Duodenal mucosa (tissue), 2 donors: ENCODE measurements at regions not wholly inside any gene's neighbourhood (a gene's known extent, or its start where the extent isn't known, plus 50 kb on each side); places are given as distances from the start of the nearest gene placed in this dataset.

Source experiments
- H3K27ac ChIP-seq: one replicate; pipeline ENCODE4 v1.7.0; 2013; ENCODE audit warnings: low read depth, low read length
- H3K27me3 ChIP-seq, 2 donors: one replicate each; pipeline ENCODE4 v1.7.0; 2013; ENCODE audit warnings: low read length in 2 of 2, control low read depth in 1 of 2; ENCODE audit not compliant: insufficient read depth in 2 of 2, control insufficient read depth in 1 of 2
- H3K36me3 ChIP-seq, 2 donors: one replicate each; pipeline ENCODE4 v1.7.0; 2013; ENCODE audit warnings: low read length in 2 of 2, control low read depth in 1 of 2; ENCODE audit not compliant: insufficient read depth in 2 of 2, control insufficient read depth in 1 of 2
- H3K4me1 ChIP-seq, 2 donors: one replicate each; pipeline ENCODE4 v1.7.0; 2013; ENCODE audit warnings: low read length in 2 of 2, control low read depth in 1 of 2; ENCODE audit not compliant: insufficient read depth in 2 of 2, control insufficient read depth in 1 of 2
- H3K4me3 ChIP-seq, 2 donors: one replicate each; pipeline ENCODE4 v1.7.0; 2013; ENCODE audit warnings: low read length in 2 of 2, low read depth in 1 of 2
- H3K9ac ChIP-seq, 2 donors: one replicate each; pipeline ENCODE4 v1.7.0; 2013; ENCODE audit warnings: low read length in 2 of 2, low read depth in 1 of 2
- H3K9me3 ChIP-seq, 2 donors: one replicate each; pipeline ENCODE4 v1.7.0; 2013; ENCODE audit warnings: low read length in 2 of 2, control low read depth in 1 of 2; ENCODE audit not compliant: control insufficient read depth in 1 of 2

DNA sequence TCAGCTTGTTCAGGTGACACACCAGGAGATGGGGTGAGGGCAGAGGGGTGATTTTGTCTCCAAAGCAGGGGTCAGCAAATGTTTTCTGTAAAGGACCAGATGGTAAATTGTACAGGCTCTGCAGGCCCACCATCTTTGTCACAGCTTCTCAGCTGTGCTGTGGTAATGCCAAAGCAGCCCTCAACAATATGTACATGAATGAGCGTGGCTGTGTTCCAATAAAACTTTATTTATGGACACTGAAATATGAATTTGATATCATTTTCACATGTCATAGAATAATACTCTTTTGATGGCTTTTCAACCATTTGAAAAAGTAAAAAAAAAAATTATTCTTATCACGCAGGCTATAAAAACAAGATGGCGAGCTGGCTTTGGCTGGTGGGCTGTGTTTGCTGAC, 206.4 kb upstream of the RPL38 start:
- no peak overlapping the region for H3K27ac ChIP-seq
- H3K4me1 ChIP-seq = no peaks in the 10 kb centered on the region
- H3K4me3 ChIP-seq = no peak overlapping the region
- no peaks in the 10 kb centered on the region for H3K9me3 ChIP-seq
- H3K27me3 ChIP-seq = peaks cover 0 to 5% of the 10 kb centered on the region in 2 donors
- no peaks in the 10 kb centered on the region for H3K36me3 ChIP-seq
- no peak overlapping the region for H3K9ac ChIP-seq

DNA sequence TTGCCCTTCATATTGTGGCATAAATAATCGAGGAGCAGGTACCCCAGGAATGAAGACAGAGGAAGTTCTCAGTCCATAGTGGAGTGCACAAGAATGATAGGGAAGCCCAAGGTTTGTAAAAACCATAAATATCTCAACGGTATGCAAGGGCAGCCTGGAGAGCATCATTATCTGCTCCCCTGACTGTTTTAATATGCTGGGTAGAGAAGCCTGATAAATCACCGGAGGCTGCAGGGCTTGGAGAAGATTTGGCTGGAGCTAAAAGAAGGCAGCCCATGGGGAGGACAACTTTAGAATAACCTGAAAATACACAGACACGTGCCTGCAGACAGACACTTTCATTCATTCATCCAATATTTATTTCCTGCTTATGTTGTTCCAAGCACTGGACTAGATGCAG, 205.2 kb upstream of the RPL38 start:
- H3K27me3 ChIP-seq = peaks cover 0 to 5% of the 10 kb centered on the region in 2 donors
- no peak overlapping the region for H3K9ac ChIP-seq
- H3K36me3 ChIP-seq = no peaks in the 10 kb centered on the region
- H3K4me3 ChIP-seq = no peak overlapping the region
- no peaks in the 10 kb centered on the region for H3K4me1 ChIP-seq
- H3K27ac ChIP-seq = no peak overlapping the region
- H3K9me3 ChIP-seq = no peaks in the 10 kb centered on the region

GRCh38 chr17:73998653-73999645, 204.5 kb upstream of the RPL38 start:
- Histone ChIP-seq H3K4me3 (no peak overlapping the region), H3K27ac (no peak overlapping the region), H3K27me3 (peaks cover 0 to 5% of the 10 kb centered on the region in 2 donors), H3K4me1 (no peaks in the 10 kb centered on the region), H3K9ac (no peak overlapping the region), H3K36me3 (no peaks in the 10 kb centered on the region), H3K9me3 (no peaks in the 10 kb centered on the region)

GRCh38 chr17:74001145-74001544, 202.3 kb upstream of the RPL38 start:
- Histone ChIP-seq H3K27me3 (peaks cover 5 to 10% of the 10 kb centered on the region in 2 donors), H3K4me3 (no peak overlapping the region), H3K27ac (no peak overlapping the region), H3K36me3 (no peaks in the 10 kb centered on the region), H3K4me1 (no peaks in the 10 kb centered on the region), H3K9me3 (no peaks in the 10 kb centered on the region), H3K9ac (no peak overlapping the region)

- Histone ChIP-seq H3K27me3 (peaks cover 5 to 12% of the 10 kb centered on the region in 2 donors), H3K27ac (no peak overlapping the region), H3K9ac (no peak overlapping the region), H3K9me3 (no peaks in the 10 kb centered on the region), H3K36me3 (no peaks in the 10 kb centered on the region), H3K4me3 (no peak overlapping the region), H3K4me1 (no peaks in the 10 kb centered on the region)
Observed at GRCh38 chr17:74002241-74002640, 201.2 kb upstream of the RPL38 start.

DNA sequence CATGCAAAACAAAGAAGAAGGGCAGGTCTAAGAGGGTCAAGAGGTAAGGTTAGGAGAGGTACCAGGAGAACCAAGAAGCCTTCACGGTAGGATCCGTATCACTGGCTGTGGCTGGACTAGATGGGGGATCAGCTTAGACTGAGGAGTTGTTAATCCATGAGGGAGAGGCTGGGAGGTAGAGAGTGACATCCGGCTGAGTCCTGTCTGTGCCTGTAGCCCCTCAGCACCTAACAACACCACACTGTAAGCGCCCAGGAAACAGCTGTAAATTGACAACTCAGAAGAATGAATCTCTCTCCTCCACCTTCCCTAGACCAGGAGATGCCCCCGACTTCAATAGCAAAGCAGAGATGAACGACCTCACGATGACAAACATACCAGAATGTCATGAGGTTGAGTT, 199.4 kb upstream of the RPL38 start:
- no peak overlapping the region for H3K27ac ChIP-seq
- H3K9me3 ChIP-seq = no peaks in the 10 kb centered on the region
- H3K36me3 ChIP-seq = no peaks in the 10 kb centered on the region
- H3K4me1 ChIP-seq = no peaks in the 10 kb centered on the region
- H3K4me3 ChIP-seq = no peak overlapping the region
- no peak overlapping the region for H3K9ac ChIP-seq
- H3K27me3 ChIP-seq = peaks cover 0 to 12% of the 10 kb centered on the region in 2 donors

GRCh38 chr17:74005790-74006189, 197.7 kb upstream of the RPL38 start:
- no peaks in the 10 kb centered on the region for H3K9me3 ChIP-seq
- no peak overlapping the region for H3K4me3 ChIP-seq
- H3K27me3 ChIP-seq = peaks cover 0 to 12% of the 10 kb centered on the region in 2 donors
- no peaks in the 10 kb centered on the region for H3K36me3 ChIP-seq
- no peak overlapping the region for H3K9ac ChIP-seq
- no peaks in the 10 kb centered on the region for H3K4me1 ChIP-seq
- H3K27ac ChIP-seq = no peak overlapping the region

DNA sequence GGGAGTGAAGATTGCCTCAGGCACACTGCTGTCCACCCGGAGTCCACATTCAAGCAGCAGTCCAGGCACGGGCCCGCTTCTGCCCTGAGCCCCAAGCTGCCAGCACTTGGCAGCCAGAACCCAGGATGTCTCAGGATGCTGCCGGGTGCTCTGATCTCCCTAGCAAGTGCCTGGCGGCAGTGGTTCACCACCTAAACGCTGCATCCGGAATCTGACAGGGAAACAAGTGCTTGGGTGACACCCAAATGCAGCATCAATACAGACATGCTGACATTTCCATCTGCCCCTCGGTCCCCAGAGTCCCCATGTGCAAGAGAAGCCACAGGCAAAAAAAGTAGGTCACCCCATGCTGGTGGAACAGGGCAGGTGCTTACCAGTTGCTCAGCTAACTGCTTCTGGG, 197.1 kb upstream of the RPL38 start:
- Histone ChIP-seq H3K9me3 (no peaks in the 10 kb centered on the region), H3K4me3 (no peak overlapping the region), H3K36me3 (no peaks in the 10 kb centered on the region), H3K27me3 (peaks cover 0 to 15% of the 10 kb centered on the region in 2 donors), H3K27ac (no peak overlapping the region), H3K4me1 (no peaks in the 10 kb centered on the region), H3K9ac (no peak overlapping the region)

DNA sequence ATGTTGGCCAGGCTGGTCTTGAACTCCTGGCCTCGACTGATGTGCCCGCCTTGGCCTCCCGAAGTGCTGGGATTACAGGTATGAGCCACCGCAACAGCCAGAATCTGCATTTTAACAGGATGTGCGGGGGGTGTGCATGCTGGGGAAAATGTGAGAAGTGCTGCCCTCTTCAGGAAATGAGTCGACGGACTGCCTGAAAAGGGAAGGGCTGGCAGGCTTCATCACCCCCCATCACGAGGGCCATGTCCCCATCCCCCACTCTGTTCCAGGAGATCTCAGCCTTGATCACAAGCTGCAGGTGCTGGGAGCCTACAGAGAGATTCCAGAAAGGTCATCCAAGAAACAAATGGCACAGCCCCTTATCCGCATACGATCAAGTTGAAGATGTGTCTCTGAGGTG, 195.3 kb upstream of the RPL38 start:
- Histone ChIP-seq H3K9me3 (no peaks in the 10 kb centered on the region), H3K27ac (no peak overlapping the region), H3K36me3 (no peaks in the 10 kb centered on the region), H3K27me3 (peaks cover 0 to 15% of the 10 kb centered on the region in 2 donors), H3K4me3 (no peak overlapping the region), H3K9ac (no peak overlapping the region), H3K4me1 (no peaks in the 10 kb centered on the region)

- H3K27ac ChIP-seq = no peak overlapping the region
- no peaks in the 10 kb centered on the region for H3K9me3 ChIP-seq
- H3K9ac ChIP-seq = no peak overlapping the region
- peaks cover 0 to 14% of the 10 kb centered on the region in 2 donors for H3K27me3 ChIP-seq
- H3K4me1 ChIP-seq = no peaks in the 10 kb centered on the region
- H3K4me3 ChIP-seq = no peak overlapping the region
- H3K36me3 ChIP-seq = no peaks in the 10 kb centered on the region
Observed at GRCh38 chr17:74009056-74009625, 194.3 kb upstream of the RPL38 start.
